IMR-90 (cell line): ENCODE measurements at regions not wholly inside any gene's neighbourhood (a gene's known extent, or its start where the extent isn't known, plus 50 kb on each side); places are given as distances from the start of the nearest gene placed in this dataset.

Experiments used
- ATAC-seq: fragments of 200-7000 bp; cut with Tn5 transposase; 2 replicates; pipeline ENCODE4 v1.9.1; 2020; ENCODE audit warnings: low read depth, mild to moderate bottlenecking, moderate library complexity
- BruUV-seq: library from RNA; stranded (reverse); fragments of 400-500 nt; replicated peaks from 2 replicates; lab custom pipeline; 2021; lab: Mats Ljungman, UMichigan
- CTCF ChIA-PET: fragments of 300-600 bp; formaldehyde crosslinking; extraction: SDS; loops from one replicate; lab custom pipeline; 2021; ENCODE audit warnings: antibody characterized with exemption; lab: Yijun Ruan, JAX
- POLR2A ChIA-PET: fragments of 300-600 bp; sonication (Branson Sonifier 250); formaldehyde crosslinking; loops from one replicate; lab custom pipeline; 2022; ENCODE audit warnings: antibody characterized with exemption; ENCODE audit not compliant: unreplicated experiment; lab: Charles Lee
- DNase-seq: peaks from one replicate; pipeline ENCODE4 v3.0.0; 2013
- H2AFZ ChIP-seq: replicated peaks from 2 replicates; pipeline ENCODE3; 2013; ENCODE audit warnings: low read length, mild to moderate bottlenecking; ENCODE audit not compliant: poor library complexity
- H2AK5ac ChIP-seq: 2 replicates; pipeline ENCODE4 v1.6.1; 2013; ENCODE audit warnings: low read depth, low read length, inconsistent platforms
- H2AK9ac ChIP-seq: replicated peaks from 2 replicates; pipeline ENCODE3; 2013; ENCODE audit warnings: mild to moderate bottlenecking, low read depth, low read length, moderate library complexity; ENCODE audit not compliant: poor library complexity
- H2BK120ac ChIP-seq: 2 replicates; pipeline ENCODE4 v1.6.1; 2013; ENCODE audit warnings: low read depth, low read length, inconsistent platforms
- H2BK15ac ChIP-seq: 3 replicates; pipeline ENCODE4 v1.6.1; 2013; ENCODE audit warnings: low read depth, low read length, inconsistent platforms
- H2BK20ac ChIP-seq: 2 replicates; pipeline ENCODE4 v1.6.1; 2013; ENCODE audit warnings: low read depth, mild to moderate bottlenecking, inconsistent platforms, low read length, moderate library complexity
- H2BK5ac ChIP-seq: 2 replicates; pipeline ENCODE4 v1.6.1; 2013; ENCODE audit warnings: mild to moderate bottlenecking, low read depth, low read length, inconsistent platforms; ENCODE audit not compliant: poor library complexity, severe bottlenecking
- H3K14ac ChIP-seq: replicated peaks from 2 replicates; pipeline ENCODE4 v1.6.1; 2013; ENCODE audit warnings: low read depth, low read length, inconsistent platforms
- H3K18ac ChIP-seq: 2 replicates; pipeline ENCODE4 v1.6.1; 2013; ENCODE audit warnings: low read depth, low read length, control low read depth
- H3K23ac ChIP-seq: 2 replicates; pipeline ENCODE4 v1.6.1; 2013; ENCODE audit warnings: low read depth, low read length, inconsistent platforms
- H3K27ac ChIP-seq: 2 replicates; pipeline ENCODE4 v1.5.1; 2013; ENCODE audit warnings: mild to moderate bottlenecking, control low read depth, low read length; ENCODE audit not compliant: insufficient read depth
- H3K27me3 ChIP-seq: 2 replicates; pipeline ENCODE4 v1.6.1; 2013; ENCODE audit warnings: low read length; ENCODE audit not compliant: control insufficient read depth, insufficient read depth
- H3K36me3 ChIP-seq: 2 replicates; pipeline ENCODE4 v1.6.1; 2013; ENCODE audit warnings: low read length, mixed read lengths; ENCODE audit not compliant: control insufficient read depth, insufficient read depth
- H3K4ac ChIP-seq: 2 replicates; pipeline ENCODE4 v1.6.1; 2013; ENCODE audit warnings: low read depth, low read length, inconsistent platforms
- H3K4me1 ChIP-seq: 2 replicates; pipeline ENCODE4 v1.6.1; 2013; ENCODE audit warnings: low read length, mixed read lengths; ENCODE audit not compliant: control insufficient read depth, insufficient read depth
- H3K4me2 ChIP-seq: 2 replicates; pipeline ENCODE4 v1.6.1; 2013; ENCODE audit warnings: low read depth, mild to moderate bottlenecking, control low read depth, low read length, moderate library complexity
- H3K4me3 ChIP-seq: 2 replicates; pipeline ENCODE4 v1.5.1; 2013; ENCODE audit warnings: low read depth, mild to moderate bottlenecking, control low read depth, low read length, moderate library complexity; ENCODE audit not compliant: insufficient read depth
- H3K56ac ChIP-seq: 2 replicates; pipeline ENCODE4 v1.6.1; 2013; ENCODE audit warnings: low read length, inconsistent platforms; ENCODE audit not compliant: insufficient read depth; ENCODE audit errors: extremely low read depth
- H3K79me1 ChIP-seq, 2 experiments: 2 replicates each; pipeline ENCODE4 v1.6.1; 2013; ENCODE audit warnings: low read length in 2 of 2, inconsistent platforms in 1 of 2, low read depth in 1 of 2
- H3K9ac ChIP-seq: 2 replicates; pipeline ENCODE4 v1.6.1; 2013; ENCODE audit warnings: low read depth, low read length, control low read depth
- H3K9me1 ChIP-seq: 2 replicates; pipeline ENCODE4 v1.6.1; 2013; ENCODE audit warnings: low read length, inconsistent platforms; ENCODE audit not compliant: insufficient read depth
- H3K9me3 ChIP-seq: 2 replicates; pipeline ENCODE4 v1.6.1; 2013; ENCODE audit warnings: low read length; ENCODE audit not compliant: control insufficient read depth, insufficient read depth
- H4K20me1 ChIP-seq: 2 replicates; pipeline ENCODE4 v1.6.1; 2013; ENCODE audit warnings: low read length, inconsistent platforms; ENCODE audit not compliant: insufficient read depth
- H4K5ac ChIP-seq: 2 replicates; pipeline ENCODE4 v1.6.1; 2013; ENCODE audit warnings: mild to moderate bottlenecking, low read depth, low read length, control low read depth
- H4K8ac ChIP-seq, 2 experiments: 2 replicates each; pipeline ENCODE4 v1.6.1; 2013; ENCODE audit warnings: low read depth in 2 of 2, low read length in 2 of 2, control low read depth in 1 of 2, inconsistent platforms in 1 of 2
- H4K91ac ChIP-seq: 2 replicates; pipeline ENCODE4 v1.6.1; 2013; ENCODE audit warnings: low read depth, low read length, inconsistent platforms; ENCODE audit not compliant: insufficient read depth
- BHLHE40 ChIP-seq: fragments of 150-350 bp; IDR thresholded peaks from 2 replicates; pipeline ENCODE4 v1.6.1; 2016; ENCODE audit warnings: mild to moderate bottlenecking, low read depth, low read length
- CEBPB ChIP-seq: IDR thresholded peaks from 2 replicates; pipeline ENCODE4 v1.6.1; 2012; ENCODE audit warnings: low read depth, low read length, improper control_type of control experiment
- CHD1 ChIP-seq: IDR thresholded peaks from 2 replicates; pipeline ENCODE4 v1.6.1; 2012; ENCODE audit warnings: low read depth, low read length, improper control_type of control experiment
- ELK1 ChIP-seq: fragments of 150-350 bp; IDR thresholded peaks from 2 replicates; pipeline ENCODE4 v1.6.1; 2016; ENCODE audit warnings: low read depth, mild to moderate bottlenecking, low read length, moderate library complexity, borderline replicate concordance
- FOS ChIP-seq: fragments of 150-350 bp; IDR thresholded peaks from 2 replicates; pipeline ENCODE4 v1.6.1; 2016; ENCODE audit warnings: low read depth, low read length
- MAFK ChIP-seq: IDR thresholded peaks from 2 replicates; pipeline ENCODE4 v1.6.1; 2012; ENCODE audit warnings: low read depth, low read length, improper control_type of control experiment
- MAZ ChIP-seq: IDR thresholded peaks from 2 replicates; pipeline ENCODE4 v1.6.1; 2012; ENCODE audit warnings: low read depth, mild to moderate bottlenecking, low read length, improper control_type of control experiment, moderate library complexity, borderline replicate concordance
- MXI1 ChIP-seq: IDR thresholded peaks from 2 replicates; pipeline ENCODE4 v1.6.1; 2012; ENCODE audit warnings: low read depth, mild to moderate bottlenecking, low read length, moderate library complexity, borderline replicate concordance
- NFE2L2 ChIP-seq: fragments of 150-350 bp; IDR thresholded peaks from 2 replicates; pipeline ENCODE4 v1.6.1; 2016; ENCODE audit warnings: low read depth, mild to moderate bottlenecking, low read length
- POLR2A ChIP-seq: IDR thresholded peaks from 2 replicates; pipeline ENCODE4 v1.6.1; 2012; ENCODE audit warnings: mild to moderate bottlenecking, low read depth, low read length
- RAD21 ChIP-seq: IDR thresholded peaks from 2 replicates; pipeline ENCODE4 v1.6.1; 2012; ENCODE audit warnings: low read length, improper control_type of control experiment
- RCOR1 ChIP-seq: IDR thresholded peaks from 2 replicates; pipeline ENCODE4 v1.6.1; 2012; ENCODE audit warnings: mild to moderate bottlenecking, low read length, improper control_type of control experiment; ENCODE audit not compliant: insufficient replicate concordance
- RFX5 ChIP-seq: IDR thresholded peaks from 2 replicates; pipeline ENCODE4 v1.8.0; 2012; ENCODE audit warnings: low read depth, mild to moderate bottlenecking, low read length, moderate library complexity
- SMC3 ChIP-seq: fragments of 150-350 bp; IDR thresholded peaks from 2 replicates; pipeline ENCODE4 v1.6.1; 2016; ENCODE audit warnings: low read depth, mild to moderate bottlenecking, antibody characterized with exemption, low read length, moderate library complexity
- WGBS, 2 experiments: methylation state at CpG; one replicate each; pipeline versions ENCODE4 v1.1.5 to v1.1.7; 2013; ENCODE audit warnings: missing lambda C conversion rate in 2 of 2; ENCODE audit not compliant: insufficient read length in 1 of 2; ENCODE audit errors: extremely low coverage in 2 of 2; 5-methylcytosine and 5-hydroxymethylcytosine counted together
- dilution Hi-C: fragments of 300-500 bp; cut with HindIII; formaldehyde crosslinking; loops from one replicate; pipeline ENCODE4 v1.14.3; 2018; ENCODE audit warnings: low sequenced_read_pairs; ENCODE audit not compliant: unreplicated experiment
- in situ Hi-C: fragments of 300-500 bp; cut with MboI; formaldehyde crosslinking; loops from 3 replicates; pipeline ENCODE4 v1.14.3; 2019; ENCODE audit warnings: low sequenced_read_pairs, inconsistent platforms, mixed read lengths
- intact Hi-C: fragments of 100-400 bp; cut with micrococcal nuclease; formaldehyde crosslinking; loops from 2 replicates; pipeline ENCODE4 v1.10.0; 2022
- TF ChIP-seq, protein P1 (sequence below): fragments of 150-350 bp; IDR thresholded peaks from 2 replicates; pipeline ENCODE4 v1.6.1; 2017; ENCODE audit warnings: mild to moderate bottlenecking, antibody characterized with exemption, low read length, low read depth
- TF ChIP-seq, protein P2 (sequence below): conservative IDR thresholded peaks from 2 replicates; pipeline ENCODE4 v1.5.1; 2012; ENCODE audit warnings: mild to moderate bottlenecking, low read depth, low read length, improper control_type of control experiment

DNA sequence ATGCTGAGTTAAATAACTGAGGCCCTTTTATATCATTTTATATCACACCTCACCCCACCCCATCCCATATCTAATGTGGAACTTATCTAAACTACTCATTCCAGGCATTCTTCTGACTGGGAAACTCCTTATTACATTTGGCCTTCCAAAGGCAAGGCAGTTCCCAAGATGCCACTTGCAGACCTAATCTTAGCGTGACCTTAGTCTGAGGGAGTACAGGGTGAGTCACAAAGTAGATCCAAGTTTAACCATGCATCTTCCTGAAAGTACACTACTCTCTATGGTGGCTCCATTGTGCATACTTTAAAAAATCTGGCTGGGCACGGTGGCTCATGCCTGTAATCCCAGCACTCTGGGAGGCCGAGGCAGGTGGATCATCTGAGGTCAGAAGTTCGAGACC is 353.6 kb upstream of the C1orf87 start:
- CTCF ChIA-PET = no interaction called here
- no peak for DNase-seq
- no peaks in the 10 kb centered on the region for H3K36me3 ChIP-seq

More for the DNA sequence above, 353.6 kb upstream of the C1orf87 start:
- no peak overlapping the region for H3K18ac ChIP-seq
- dilution Hi-C loops = no loop called here
- H2AK5ac ChIP-seq = no peak overlapping the region
- H3K4ac ChIP-seq = no peak overlapping the region
- in situ Hi-C loops = no loop called here
- TF ChIP-seq MXI1 (no peak), RFX5 (no peak), ELK1 (no peak), POLR2A (no peak), MAZ (no peak), CEBPB (no peak), NFE2L2 (no peak), SMC3 (no peak), FOS (no peak), CHD1 (no peak), RAD21 (no peak), RCOR1 (no peak), BHLHE40 (no peak), MAFK (no peak)
- TF ChIP-seq, protein P1, sequence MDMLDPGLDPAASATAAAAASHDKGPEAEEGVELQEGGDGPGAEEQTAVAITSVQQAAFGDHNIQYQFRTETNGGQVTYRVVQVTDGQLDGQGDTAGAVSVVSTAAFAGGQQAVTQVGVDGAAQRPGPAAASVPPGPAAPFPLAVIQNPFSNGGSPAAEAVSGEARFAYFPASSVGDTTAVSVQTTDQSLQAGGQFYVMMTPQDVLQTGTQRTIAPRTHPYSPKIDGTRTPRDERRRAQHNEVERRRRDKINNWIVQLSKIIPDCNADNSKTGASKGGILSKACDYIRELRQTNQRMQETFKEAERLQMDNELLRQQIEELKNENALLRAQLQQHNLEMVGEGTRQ = no peak
- TF ChIP-seq, protein P2, sequence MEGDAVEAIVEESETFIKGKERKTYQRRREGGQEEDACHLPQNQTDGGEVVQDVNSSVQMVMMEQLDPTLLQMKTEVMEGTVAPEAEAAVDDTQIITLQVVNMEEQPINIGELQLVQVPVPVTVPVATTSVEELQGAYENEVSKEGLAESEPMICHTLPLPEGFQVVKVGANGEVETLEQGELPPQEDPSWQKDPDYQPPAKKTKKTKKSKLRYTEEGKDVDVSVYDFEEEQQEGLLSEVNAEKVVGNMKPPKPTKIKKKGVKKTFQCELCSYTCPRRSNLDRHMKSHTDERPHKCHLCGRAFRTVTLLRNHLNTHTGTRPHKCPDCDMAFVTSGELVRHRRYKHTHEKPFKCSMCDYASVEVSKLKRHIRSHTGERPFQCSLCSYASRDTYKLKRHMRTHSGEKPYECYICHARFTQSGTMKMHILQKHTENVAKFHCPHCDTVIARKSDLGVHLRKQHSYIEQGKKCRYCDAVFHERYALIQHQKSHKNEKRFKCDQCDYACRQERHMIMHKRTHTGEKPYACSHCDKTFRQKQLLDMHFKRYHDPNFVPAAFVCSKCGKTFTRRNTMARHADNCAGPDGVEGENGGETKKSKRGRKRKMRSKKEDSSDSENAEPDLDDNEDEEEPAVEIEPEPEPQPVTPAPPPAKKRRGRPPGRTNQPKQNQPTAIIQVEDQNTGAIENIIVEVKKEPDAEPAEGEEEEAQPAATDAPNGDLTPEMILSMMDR = no peak
- POLR2A ChIA-PET = no interaction called here
- H3K23ac ChIP-seq = no peak overlapping the region
- H4K8ac ChIP-seq = no peak overlapping the region
- H2BK120ac ChIP-seq = no peak overlapping the region
- no peaks in the 10 kb centered on the region for H3K79me1 ChIP-seq
- intact Hi-C loops = no loop called here
- no peak overlapping the region for H3K4me2 ChIP-seq
- no peak overlapping the region for H3K14ac ChIP-seq
- H3K56ac ChIP-seq = no peak overlapping the region
- H2BK15ac ChIP-seq = no peak overlapping the region
- no TSS peak for BruUV-seq
- no peak for ATAC-seq
- peaks cover 3% of the 10 kb centered on the region; the same call in 1 of the 2 replicates for H3K9me3 ChIP-seq
- no peak overlapping the region for H3K4me3 ChIP-seq
- H4K5ac ChIP-seq = no peak overlapping the region
- whole genome bisulfite sequencing, 2 experiments = 33% methylated on average over 1 of the region's 4 CpGs; no CpG with 5 or more reads in 1 of the 2 experiments
- H3K27ac ChIP-seq = no peak overlapping the region
- no peaks in the 10 kb centered on the region for H3K27me3 ChIP-seq
- no peak overlapping the region for H2AK9ac ChIP-seq
- H2BK20ac ChIP-seq = no peak overlapping the region
- H4K20me1 ChIP-seq = no peaks in the 10 kb centered on the region
- H3K4me1 ChIP-seq = no peaks in the 10 kb centered on the region
- no peak overlapping the region for H2BK5ac ChIP-seq
- H2AFZ ChIP-seq = no peak overlapping the region
- H4K91ac ChIP-seq = no peak overlapping the region
- H3K9me1 ChIP-seq = no peaks in the 10 kb centered on the region
- H3K9ac ChIP-seq = no peak overlapping the region
